OCI-LY3 (cell line): ENCODE measurements at regions not wholly inside any gene's neighbourhood (a gene's known extent, or its start where the extent isn't known, plus 50 kb on each side); places are given as distances from the start of the nearest gene placed in this dataset.

Experiments
- CTCF ChIP-seq: fragments of 200-600, 300-600 bp; sonication (generic); IDR thresholded peaks from 2 replicates; pipeline ENCODE4 v1.5.1; 2014; ENCODE audit warnings: antibody characterized with exemption, low read length, low read depth
- EZH2phosphoT487 ChIP-seq: fragments of 200-600 bp; shearing (Covaris generic); IDR thresholded peaks from 2 replicates; pipeline ENCODE4 v1.6.1; 2018; ENCODE audit warnings: antibody characterized with exemption, mixed run types, low read depth

DNA sequence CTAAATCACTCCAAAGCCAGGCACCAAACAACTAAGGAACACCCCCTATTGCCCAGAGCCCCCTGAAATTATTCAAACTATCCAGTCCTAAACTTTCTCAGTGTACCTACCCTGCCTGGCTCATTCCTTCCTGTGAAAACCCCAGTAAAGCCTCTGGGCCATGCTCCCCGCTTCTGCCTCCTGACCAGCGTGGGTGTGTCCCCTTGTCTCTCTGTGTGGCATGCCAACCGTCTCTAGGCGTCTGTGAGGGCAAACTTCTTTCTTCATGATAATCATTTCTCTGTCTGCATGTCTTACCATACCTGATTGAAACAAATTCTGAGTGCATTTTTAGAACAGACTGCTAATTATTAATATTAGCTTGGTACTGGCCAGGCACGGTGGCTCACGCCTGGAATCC is 75.1 kb upstream of the EPCAM start:
- TF ChIP-seq CTCF (no peak), EZH2phosphoT487 (no peak)
